CD14-positive monocyte (primary cell): ENCODE measurements at regions not wholly inside any gene's neighbourhood (a gene's known extent, or its start where the extent isn't known, plus 50 kb on each side); places are given as distances from the start of the nearest gene placed in this dataset.

Experiments
- DNase-seq, 3 donors: peaks; one replicate each; pipeline ENCODE4 v3.0.0-alpha.2; 2011 to 2022
- H2AFZ ChIP-seq: 2 replicates; pipeline ENCODE4 v1.6.0; 2012; ENCODE audit warnings: mild to moderate bottlenecking, low read depth, low read length, inconsistent platforms; ENCODE audit not compliant: insufficient read depth, poor library complexity, severe bottlenecking
- H3K27ac ChIP-seq, 2 donors: 1 replicate in 1 of 2; 2 replicates in 1 of 2; pipeline ENCODE4 v1.5.1; 2012 to 2013; ENCODE audit warnings: low read length in 2 of 2, control low read depth in 1 of 2, inconsistent platforms in 1 of 2, low read depth in 1 of 2, mild to moderate bottlenecking in 1 of 2
- H3K27me3 ChIP-seq, 2 donors: one replicate each; pipeline versions ENCODE4 v1.6.0 to v1.6.1; 2011 to 2013; ENCODE audit warnings: low read length in 2 of 2; ENCODE audit not compliant: control insufficient read depth in 2 of 2, insufficient read depth in 2 of 2
- H3K36me3 ChIP-seq, 2 donors: replicated peaks in 1 of 2; 1 replicate in 1 of 2; 2 replicates in 1 of 2; pipeline versions ENCODE4 v1.5.1 to v1.6.1; 2012 to 2013; ENCODE audit warnings: low read length in 2 of 2, control low read depth in 1 of 2, inconsistent platforms in 1 of 2, mild to moderate bottlenecking in 1 of 2; ENCODE audit not compliant: insufficient read depth in 2 of 2, control insufficient read depth in 1 of 2
- H3K4me1 ChIP-seq, 2 donors: 1 replicate in 1 of 2; 2 replicates in 1 of 2; pipeline versions ENCODE4 v1.5.1 to v1.6.1; 2012 to 2013; ENCODE audit warnings: low read length in 2 of 2, control low read depth in 1 of 2, inconsistent platforms in 1 of 2, mild to moderate bottlenecking in 1 of 2, moderate library complexity in 1 of 2; ENCODE audit not compliant: insufficient read depth in 2 of 2, control insufficient read depth in 1 of 2
- H3K4me2 ChIP-seq: replicated peaks from 2 replicates; pipeline ENCODE3; 2012; ENCODE audit warnings: low read length, moderate library complexity, mild to moderate bottlenecking; ENCODE audit not compliant: poor library complexity, severe bottlenecking; ENCODE audit errors: extremely low read depth
- H3K4me3 ChIP-seq, 3 experiments: fragments of 200-600 bp in 1 of 3; sonication (generic) in 1 of 3; replicated peaks in 1 of 3; 1 replicate in 2 of 3; 2 replicates in 1 of 3; pipeline ENCODE4 v1.5.1; 2011 to 2013; ENCODE audit warnings: low read length in 3 of 3, mild to moderate bottlenecking in 3 of 3, control low read depth in 2 of 3, low read depth in 2 of 3, inconsistent platforms in 1 of 3, moderate library complexity in 1 of 3
- H3K79me2 ChIP-seq: 2 replicates; pipeline ENCODE4 v1.6.0; 2012; ENCODE audit warnings: mild to moderate bottlenecking, control low read depth, inconsistent platforms, low read length, moderate library complexity; ENCODE audit not compliant: insufficient read depth
- H3K9ac ChIP-seq: 2 replicates; pipeline ENCODE4 v1.6.0; 2017; ENCODE audit warnings: low read length, mild to moderate bottlenecking; ENCODE audit not compliant: insufficient read depth, poor library complexity, severe bottlenecking
- H3K9me3 ChIP-seq, 2 donors: replicated peaks in 1 of 2; 1 replicate in 1 of 2; 2 replicates in 1 of 2; pipeline versions ENCODE4 v1.5.1 to v1.6.1; 2012 to 2013; ENCODE audit warnings: low read length in 2 of 2, control low read depth in 1 of 2; ENCODE audit not compliant: control insufficient read depth in 1 of 2, insufficient read depth in 1 of 2
- H4K20me1 ChIP-seq: 2 replicates; pipeline ENCODE4 v1.6.0; 2012; ENCODE audit warnings: mild to moderate bottlenecking, low read length, control low read depth, moderate library complexity; ENCODE audit not compliant: insufficient read depth
- H3K27ac Mint-ChIP-seq, 7 donors: one replicate each; pipeline ENCODE4 v1.8.0; 2020; ENCODE audit warnings: mild to moderate bottlenecking in 7 of 7, mixed read lengths in 7 of 7, moderate library complexity in 6 of 7, inconsistent platforms in 2 of 7
- H3K27me3 Mint-ChIP-seq, 3 donors: one replicate each; pipeline ENCODE4 v1.8.0; 2021 to 2022; ENCODE audit warnings: low read depth in 3 of 3, mild to moderate bottlenecking in 3 of 3, mixed read lengths in 3 of 3, moderate library complexity in 3 of 3, inconsistent platforms in 1 of 3
- H3K36me3 Mint-ChIP-seq, 2 donors: one replicate each; pipeline ENCODE4 v1.8.0; 2020; ENCODE audit warnings: mixed read lengths in 2 of 2, inconsistent platforms in 1 of 2, mild to moderate bottlenecking in 1 of 2
- H3K4me1 Mint-ChIP-seq: one replicate; pipeline ENCODE4 v1.8.0; 2020; ENCODE audit warnings: mild to moderate bottlenecking, mixed read lengths
- H3K4me3 Mint-ChIP-seq, 2 donors: one replicate each; pipeline ENCODE4 v1.8.0; 2020; ENCODE audit warnings: mild to moderate bottlenecking in 2 of 2, mixed read lengths in 2 of 2, moderate library complexity in 1 of 2
- H3K9me3 Mint-ChIP-seq, 7 donors: one replicate each; pipeline ENCODE4 v1.8.0; 2020 to 2022; ENCODE audit warnings: mixed read lengths in 7 of 7, mild to moderate bottlenecking in 6 of 7, moderate library complexity in 6 of 7, inconsistent platforms in 2 of 7
- CTCF ChIP-seq: fragments of 200-600 bp; IDR thresholded peaks from one replicate; pipeline ENCODE4 v1.8.0; 2022; ENCODE audit warnings: antibody characterized with exemption, mild to moderate bottlenecking
- WGBS: methylation state at CpG from one replicate; pipeline ENCODE4 v1.1.5; 2013; ENCODE audit warnings: missing lambda C conversion rate; ENCODE audit not compliant: insufficient coverage; 5-methylcytosine and 5-hydroxymethylcytosine counted together
- intact Hi-C, 2 donors: fragments of 100-400 bp; cut with micrococcal nuclease; formaldehyde crosslinking; loops; one replicate each; pipeline versions ENCODE4 v1.15.0 to v1.15.1; 2023

GRCh38 chr21:41604583-41605041 is 96.7 kb upstream of the TMPRSS2 start:
- WGBS: 92% methylated on average over 11 of the region's 12 CpGs
- peaks cover 0 to 9% (median 5%) of the 10 kb centered on the region in 3 donors for H3K27me3 Mint-ChIP-seq
- Histone ChIP-seq H3K79me2 (no peaks in the 10 kb centered on the region), H3K4me1 (no peaks in the 10 kb centered on the region), H4K20me1 (no peaks in the 10 kb centered on the region), H3K9ac (no peak overlapping the region), H3K36me3 (no peaks in the 10 kb centered on the region), H3K4me3 (no peak overlapping the region), H3K27ac (no peak overlapping the region), H2AFZ (no peak overlapping the region), H3K9me3 (no peaks in the 10 kb centered on the region), H3K27me3 (no peaks in the 10 kb centered on the region), H3K4me2 (no peak overlapping the region)
- no peak overlapping the region for H3K27ac Mint-ChIP-seq
- no peaks in the 10 kb centered on the region for H3K4me1 Mint-ChIP-seq
- no peaks in the 10 kb centered on the region for H3K9me3 Mint-ChIP-seq
- H3K4me3 Mint-ChIP-seq: no peak overlapping the region
- intact Hi-C loops: no loop called here
- DNase-seq: no peak
- H3K36me3 Mint-ChIP-seq: no peaks in the 10 kb centered on the region
- no peak for TF ChIP-seq CTCF

GRCh38 chr21:41603476-41603875 is 95.5 kb upstream of the TMPRSS2 start:
- intact Hi-C loops: no loop called here
- no peak overlapping the region for H3K4me3 Mint-ChIP-seq
- Histone ChIP-seq H3K27ac (no peak overlapping the region), H4K20me1 (no peaks in the 10 kb centered on the region), H3K4me1 (no peaks in the 10 kb centered on the region), H3K79me2 (no peaks in the 10 kb centered on the region), H2AFZ (no peak overlapping the region), H3K4me2 (no peak overlapping the region), H3K36me3 (no peaks in the 10 kb centered on the region), H3K27me3 (no peaks in the 10 kb centered on the region), H3K4me3 (no peak overlapping the region), H3K9ac (no peak overlapping the region), H3K9me3 (no peaks in the 10 kb centered on the region)
- no peaks in the 10 kb centered on the region for H3K9me3 Mint-ChIP-seq
- peaks cover 8% of the 10 kb centered on the region for H3K4me1 Mint-ChIP-seq
- DNase-seq: no peak
- WGBS: 85% methylated on average over 8 of the region's 8 CpGs
- H3K36me3 Mint-ChIP-seq: no peaks in the 10 kb centered on the region
- peaks cover 0 to 9% (median 7%) of the 10 kb centered on the region in 3 donors for H3K27me3 Mint-ChIP-seq
- no peak overlapping the region for H3K27ac Mint-ChIP-seq
- no peak for TF ChIP-seq CTCF
